H9 (cell line): ENCODE measurements at regions not wholly inside any gene's neighbourhood (a gene's known extent, or its start where the extent isn't known, plus 50 kb on each side); places are given as distances from the start of the nearest gene placed in this dataset.

ENCODE experiments used
- DNase-seq: peaks from one replicate; pipeline ENCODE4 v3.0.0-alpha.2; 2017
- H2AFZ ChIP-seq: one replicate; pipeline ENCODE4 v1.6.1; 2013; ENCODE audit warnings: mild to moderate bottlenecking, low read length, control low read depth, moderate library complexity
- H2AK5ac ChIP-seq: 2 replicates; pipeline ENCODE4 v1.6.1; 2013; ENCODE audit warnings: low read length, control low read depth, mixed read lengths; ENCODE audit not compliant: insufficient read length
- H2BK120ac ChIP-seq: one replicate; pipeline ENCODE4 v1.6.1; 2013; ENCODE audit warnings: low read depth, mild to moderate bottlenecking, low read length, control low read depth, inconsistent platforms; ENCODE audit not compliant: poor library complexity, severe bottlenecking
- H2BK12ac ChIP-seq: 2 replicates; pipeline ENCODE4 v1.6.1; 2013; ENCODE audit warnings: low read length, control low read depth, mixed read lengths, low read depth; ENCODE audit not compliant: insufficient read length
- H2BK15ac ChIP-seq: 2 replicates; pipeline ENCODE4 v1.6.1; 2013; ENCODE audit warnings: low read depth, low read length, control low read depth
- H2BK20ac ChIP-seq: one replicate; pipeline ENCODE4 v1.6.1; 2013; ENCODE audit warnings: low read depth, mild to moderate bottlenecking, low read length, control low read depth, inconsistent platforms; ENCODE audit not compliant: poor library complexity, severe bottlenecking
- H2BK5ac ChIP-seq: 2 replicates; pipeline ENCODE4 v1.6.1; 2013; ENCODE audit warnings: low read length, control low read depth, mixed read lengths; ENCODE audit not compliant: insufficient read length
- H3K14ac ChIP-seq: 2 replicates; pipeline ENCODE4 v1.6.1; 2013; ENCODE audit warnings: low read length, control low read depth; ENCODE audit not compliant: insufficient read depth
- H3K18ac ChIP-seq: 2 replicates; pipeline ENCODE4 v1.6.1; 2013; ENCODE audit warnings: low read depth, mild to moderate bottlenecking, mixed read lengths, low read length, control low read depth; ENCODE audit not compliant: insufficient read length
- H3K23ac ChIP-seq: 2 replicates; pipeline ENCODE4 v1.6.1; 2013; ENCODE audit warnings: low read length, control low read depth, mixed read lengths, low read depth; ENCODE audit not compliant: insufficient read length
- H3K23me2 ChIP-seq: 2 replicates; pipeline ENCODE4 v1.6.1; 2013; ENCODE audit warnings: low read depth, mild to moderate bottlenecking, mixed read lengths, low read length, control low read depth; ENCODE audit not compliant: insufficient read length, poor library complexity, severe bottlenecking
- H3K27ac ChIP-seq: 2 replicates; pipeline ENCODE4 v1.5.1; 2013; ENCODE audit warnings: low read length, control low read depth, mixed read lengths, low read depth; ENCODE audit not compliant: insufficient read length
- H3K27me3 ChIP-seq: 2 replicates; pipeline ENCODE4 v1.6.1; 2013; ENCODE audit warnings: low read length, control low read depth, inconsistent platforms; ENCODE audit not compliant: insufficient read depth
- H3K4ac ChIP-seq: 2 replicates; pipeline ENCODE4 v1.6.1; 2013; ENCODE audit warnings: low read depth, mild to moderate bottlenecking, control low read depth, inconsistent platforms, low read length, moderate library complexity
- H3K4me1 ChIP-seq: 2 replicates; pipeline ENCODE4 v1.6.1; 2013; ENCODE audit warnings: low read length, control low read depth, inconsistent platforms; ENCODE audit not compliant: insufficient read depth
- H3K4me2 ChIP-seq: 2 replicates; pipeline ENCODE4 v1.6.1; 2013; ENCODE audit warnings: low read length, control low read depth, mixed read lengths; ENCODE audit not compliant: insufficient read length, insufficient read depth
- H3K56ac ChIP-seq: 2 replicates; pipeline ENCODE4 v1.6.1; 2013; ENCODE audit warnings: low read depth, mild to moderate bottlenecking, mixed read lengths, low read length, control low read depth; ENCODE audit not compliant: insufficient read length
- H3K79me1 ChIP-seq: 2 replicates; pipeline ENCODE4 v1.6.1; 2013; ENCODE audit warnings: low read depth, mild to moderate bottlenecking, moderate library complexity, low read length, control low read depth, inconsistent platforms; ENCODE audit not compliant: insufficient read depth, poor library complexity, severe bottlenecking
- H3K79me2 ChIP-seq: 2 replicates; pipeline ENCODE4 v1.6.1; 2013; ENCODE audit warnings: low read length, control low read depth, inconsistent platforms; ENCODE audit not compliant: insufficient read depth
- H3K9ac ChIP-seq: 2 replicates; pipeline ENCODE4 v1.6.1; 2013; ENCODE audit warnings: low read length, control low read depth, mixed read lengths; ENCODE audit not compliant: insufficient read length; ENCODE audit errors: extremely low read depth
- H3K9me3 ChIP-seq: one replicate; pipeline ENCODE4 v1.6.1; 2013; ENCODE audit warnings: low read depth, low read length, inconsistent platforms; ENCODE audit not compliant: control insufficient read depth
- H3T11ph ChIP-seq: one replicate; pipeline ENCODE4 v1.6.1; 2013; ENCODE audit warnings: mild to moderate bottlenecking, low read length, control low read depth, inconsistent platforms
- H4K20me1 ChIP-seq: one replicate; pipeline ENCODE4 v1.6.1; 2013; ENCODE audit not compliant: control insufficient read depth, insufficient read length, insufficient read depth
- H4K5ac ChIP-seq: 2 replicates; pipeline ENCODE4 v1.6.1; 2013; ENCODE audit warnings: low read depth, mild to moderate bottlenecking, mixed read lengths, low read length, control low read depth; ENCODE audit not compliant: insufficient read length
- H4K8ac ChIP-seq: replicated peaks from 2 replicates; pipeline ENCODE4 v1.6.1; 2013; ENCODE audit warnings: low read length, control low read depth, mixed read lengths, low read depth; ENCODE audit not compliant: insufficient read length
- H4K91ac ChIP-seq: 2 replicates; pipeline ENCODE4 v1.6.1; 2013; ENCODE audit warnings: low read depth, mild to moderate bottlenecking, moderate library complexity, mixed read lengths, low read length, control low read depth; ENCODE audit not compliant: insufficient read length
- H3K27ac Mint-ChIP-seq, 3 experiments: 2 replicates in 2 of 3; 3 replicates in 1 of 3; pipeline ENCODE4 v1.8.0; 2020 to 2021; ENCODE audit warnings: mixed read lengths in 3 of 3, mild to moderate bottlenecking in 1 of 3, moderate library complexity in 1 of 3
- H3K27me3 Mint-ChIP-seq: 2 replicates; pipeline ENCODE4 v1.8.0; 2021; ENCODE audit warnings: low read depth, mild to moderate bottlenecking, moderate library complexity, mixed read lengths
- H3K36me3 Mint-ChIP-seq, 3 experiments: 2 replicates in 2 of 3; 3 replicates in 1 of 3; pipeline ENCODE4 v1.8.0; 2020 to 2021; ENCODE audit warnings: low read depth in 3 of 3, mixed read lengths in 3 of 3; ENCODE audit not compliant: insufficient read depth in 1 of 3
- H3K4me1 Mint-ChIP-seq, 2 experiments: 2 replicates each; pipeline ENCODE4 v1.8.0; 2020; ENCODE audit warnings: mixed read lengths in 2 of 2
- H3K4me3 Mint-ChIP-seq, 2 experiments: 2 replicates in 1 of 2; 3 replicates in 1 of 2; pipeline ENCODE4 v1.8.0; 2020 to 2021; ENCODE audit warnings: mild to moderate bottlenecking in 2 of 2, mixed read lengths in 2 of 2, moderate library complexity in 1 of 2
- H3K9me3 Mint-ChIP-seq, 2 experiments: 2 replicates in 1 of 2; 3 replicates in 1 of 2; pipeline ENCODE4 v1.8.0; 2020; ENCODE audit warnings: mild to moderate bottlenecking in 2 of 2, mixed read lengths in 2 of 2, moderate library complexity in 1 of 2
- CTCF ChIP-seq: fragments of 200-600 bp; sonication (generic); conservative IDR thresholded peaks from 3 replicates; pipeline ENCODE4 v1.8.0; 2021; ENCODE audit warnings: antibody characterized with exemption, mild to moderate bottlenecking
- WGBS: extraction: QIAGEN DNeasy Blood & Tissue Kit; methylation state at CpG from one replicate; pipeline ENCODE4 v1.1.7; 2013; ENCODE audit warnings: missing lambda C conversion rate, low lambda C conversion rate, mixed read lengths; ENCODE audit not compliant: insufficient read length; ENCODE audit errors: extremely low coverage; 5-methylcytosine and 5-hydroxymethylcytosine counted together

GRCh38 chrX:38500141-38500540 is 61.2 kb upstream of the TSPAN7 start:
- H3T11ph ChIP-seq = no peak overlapping the region
- Mint-ChIP-seq H3K27ac (no peak overlapping the region), H3K4me1 (no peaks in the 10 kb centered on the region), H3K36me3 (peaks cover 0 to 3% (median 2%) of the 10 kb centered on the region in 3 experiments; a peak in 3 of 7 replicates), H3K27me3 (peaks cover 6% of the 10 kb centered on the region), H3K4me3 (no peak overlapping the region), H3K9me3 (peaks cover 51 to 61% of the 10 kb centered on the region in 2 experiments)
- no peak overlapping the region for H3K9ac ChIP-seq
- DNase-seq = no peak
- no peak overlapping the region for H2BK5ac ChIP-seq
- no peaks in the 10 kb centered on the region for H3K79me1 ChIP-seq
- H3K4me1 ChIP-seq = no peaks in the 10 kb centered on the region
- no peak overlapping the region for H2BK20ac ChIP-seq
- H2BK120ac ChIP-seq = no peak overlapping the region
- H3K4ac ChIP-seq = no peak overlapping the region
- no peak overlapping the region for H3K27ac ChIP-seq
- H3K4me2 ChIP-seq = no peak overlapping the region
- H3K14ac ChIP-seq = no peak overlapping the region
- no peak overlapping the region for H3K18ac ChIP-seq
- no peak for TF ChIP-seq CTCF
- H3K27me3 ChIP-seq = no peaks in the 10 kb centered on the region
- H4K8ac ChIP-seq = no peak overlapping the region
- no peaks in the 10 kb centered on the region for H3K9me3 ChIP-seq
- H2BK15ac ChIP-seq = no peak overlapping the region
- H3K23me2 ChIP-seq = no peaks in the 10 kb centered on the region
- no peak overlapping the region for H3K23ac ChIP-seq
- no peak overlapping the region for H3K56ac ChIP-seq
- WGBS = no CpG with 5 or more reads among the region's 1 CpG
- H2AK5ac ChIP-seq = no peak overlapping the region
- no peak overlapping the region for H4K5ac ChIP-seq
- H3K79me2 ChIP-seq = no peaks in the 10 kb centered on the region
- H4K91ac ChIP-seq = no peak overlapping the region
- H2BK12ac ChIP-seq = no peak overlapping the region
- H4K20me1 ChIP-seq = no peaks in the 10 kb centered on the region
- H2AFZ ChIP-seq = no peak overlapping the region
